Astrocyte of the cerebellum (primary cell): ENCODE measurements at regions not wholly inside any gene's neighbourhood (a gene's known extent, or its start where the extent isn't known, plus 50 kb on each side); places are given as distances from the start of the nearest gene placed in this dataset.

Experiments used
- DNase-seq: peaks from one replicate; pipeline ENCODE4 v3.0.0-alpha.2; 2011; ENCODE audit warnings: low read depth
- H3K4me3 ChIP-seq: 2 replicates; pipeline ENCODE4 v1.5.1; 2011; ENCODE audit warnings: mild to moderate bottlenecking, low read depth, low read length, moderate library complexity
- in situ Hi-C: cut with HindIII; loops from 2 replicates; pipeline ENCODE4 v1.10.0; 2017; ENCODE audit warnings: low sequenced_read_pairs
- TF ChIP-seq, protein P1 (sequence below): IDR thresholded peaks from 2 replicates; pipeline ENCODE4 v1.5.1; 2012; ENCODE audit warnings: low read length, low read depth, moderate library complexity, mild to moderate bottlenecking; ENCODE audit errors: missing control alignments

DNA sequence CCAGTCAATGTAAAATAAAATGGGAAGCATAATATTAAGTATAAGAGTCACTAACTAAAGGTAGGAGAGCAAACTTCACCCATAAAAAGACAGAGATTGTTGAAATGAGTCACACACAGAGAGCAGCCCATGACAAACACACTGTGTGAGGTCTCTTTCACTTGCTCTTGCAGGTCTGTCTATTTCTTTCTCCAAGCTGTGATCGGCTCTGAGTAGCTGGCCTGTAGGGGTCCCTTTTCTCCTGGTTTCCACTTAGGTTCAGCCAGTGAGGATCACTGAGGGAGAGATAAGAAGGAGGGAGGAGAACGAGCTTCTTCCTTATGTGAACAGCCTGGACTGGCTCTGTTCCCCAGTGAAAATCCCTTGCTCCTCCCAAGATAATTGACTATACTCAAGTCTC, 133.7 kb upstream of the HS3ST3A1 start:
- in situ Hi-C loops, result no loop called here

DNA sequence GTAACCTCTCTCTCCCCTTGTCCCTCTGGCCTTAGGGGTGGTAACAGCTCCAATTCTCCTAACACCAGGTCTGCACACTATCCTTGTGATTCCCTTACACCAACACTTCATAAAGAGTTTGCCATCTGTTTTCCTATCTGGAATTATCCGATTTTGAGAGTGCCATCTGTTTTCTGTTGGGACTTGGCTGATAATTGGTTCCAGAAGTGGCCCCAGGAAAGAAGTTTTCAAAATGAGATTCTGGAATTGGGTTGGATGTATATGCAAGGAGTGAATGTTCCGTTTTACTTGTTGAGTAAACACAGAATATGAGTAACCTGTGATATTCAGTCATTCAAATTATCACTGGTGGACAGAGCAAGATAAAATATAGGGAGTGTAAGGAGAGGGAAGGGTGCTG, 134.1 kb upstream of the HS3ST3A1 start:
- DNase-seq, result no peak
- TF ChIP-seq, protein P1, sequence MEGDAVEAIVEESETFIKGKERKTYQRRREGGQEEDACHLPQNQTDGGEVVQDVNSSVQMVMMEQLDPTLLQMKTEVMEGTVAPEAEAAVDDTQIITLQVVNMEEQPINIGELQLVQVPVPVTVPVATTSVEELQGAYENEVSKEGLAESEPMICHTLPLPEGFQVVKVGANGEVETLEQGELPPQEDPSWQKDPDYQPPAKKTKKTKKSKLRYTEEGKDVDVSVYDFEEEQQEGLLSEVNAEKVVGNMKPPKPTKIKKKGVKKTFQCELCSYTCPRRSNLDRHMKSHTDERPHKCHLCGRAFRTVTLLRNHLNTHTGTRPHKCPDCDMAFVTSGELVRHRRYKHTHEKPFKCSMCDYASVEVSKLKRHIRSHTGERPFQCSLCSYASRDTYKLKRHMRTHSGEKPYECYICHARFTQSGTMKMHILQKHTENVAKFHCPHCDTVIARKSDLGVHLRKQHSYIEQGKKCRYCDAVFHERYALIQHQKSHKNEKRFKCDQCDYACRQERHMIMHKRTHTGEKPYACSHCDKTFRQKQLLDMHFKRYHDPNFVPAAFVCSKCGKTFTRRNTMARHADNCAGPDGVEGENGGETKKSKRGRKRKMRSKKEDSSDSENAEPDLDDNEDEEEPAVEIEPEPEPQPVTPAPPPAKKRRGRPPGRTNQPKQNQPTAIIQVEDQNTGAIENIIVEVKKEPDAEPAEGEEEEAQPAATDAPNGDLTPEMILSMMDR, result no peak
- H3K4me3 ChIP-seq, result no peak overlapping the region
- in situ Hi-C loops, result no loop called here

More for the DNA sequence above, 133.7 kb upstream of the HS3ST3A1 start:
- H3K4me3 ChIP-seq, result no peak overlapping the region
- TF ChIP-seq, protein P1, result no peak
- no peak for DNase-seq

DNA sequence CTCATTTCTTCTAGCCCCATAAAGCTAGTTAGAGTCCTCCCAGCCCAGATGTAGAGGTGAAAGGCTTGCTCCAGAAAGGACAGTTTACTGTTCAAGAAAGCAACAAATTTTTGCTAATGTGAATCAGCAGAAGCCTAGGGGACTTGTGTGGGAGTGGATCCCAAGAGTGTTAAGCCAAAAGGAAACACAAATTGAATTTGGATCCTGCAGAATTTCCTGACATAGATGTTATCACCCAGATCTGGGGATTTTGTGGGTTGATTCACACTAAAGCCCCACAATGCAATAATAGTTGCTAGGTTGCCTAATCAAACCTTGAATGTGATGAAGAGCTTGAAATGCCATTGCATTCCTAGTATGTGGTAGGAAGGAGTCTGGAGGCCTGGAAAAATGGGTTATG, 135.2 kb upstream of the HS3ST3A1 start:
- no peak for DNase-seq
- H3K4me3 ChIP-seq, result no peak overlapping the region
- TF ChIP-seq, protein P1, result no peak
- in situ Hi-C loops, result no loop called here

DNA sequence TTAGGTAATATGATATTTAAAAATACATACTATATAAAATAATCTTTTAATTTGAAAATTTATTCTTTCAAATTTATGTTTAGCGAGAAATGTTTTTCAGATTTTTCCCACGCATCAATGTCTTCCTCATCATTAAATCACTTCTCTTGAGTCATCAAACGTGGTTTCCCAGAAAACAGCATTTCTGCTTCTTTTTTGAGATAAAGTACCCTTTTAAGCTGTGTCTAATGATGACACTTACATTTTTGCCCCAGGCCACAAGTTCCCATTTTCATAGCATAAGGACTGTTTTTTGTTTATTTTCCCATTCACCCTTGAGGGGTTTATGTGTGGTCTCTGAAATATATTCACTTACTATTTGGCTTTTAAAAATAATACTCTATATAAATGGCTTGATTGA, 139.0 kb upstream of the HS3ST3A1 start:
- TF ChIP-seq, protein P1, result no peak
- in situ Hi-C loops, result no loop called here
- no peak overlapping the region for H3K4me3 ChIP-seq
- DNase-seq, result no peak

DNA sequence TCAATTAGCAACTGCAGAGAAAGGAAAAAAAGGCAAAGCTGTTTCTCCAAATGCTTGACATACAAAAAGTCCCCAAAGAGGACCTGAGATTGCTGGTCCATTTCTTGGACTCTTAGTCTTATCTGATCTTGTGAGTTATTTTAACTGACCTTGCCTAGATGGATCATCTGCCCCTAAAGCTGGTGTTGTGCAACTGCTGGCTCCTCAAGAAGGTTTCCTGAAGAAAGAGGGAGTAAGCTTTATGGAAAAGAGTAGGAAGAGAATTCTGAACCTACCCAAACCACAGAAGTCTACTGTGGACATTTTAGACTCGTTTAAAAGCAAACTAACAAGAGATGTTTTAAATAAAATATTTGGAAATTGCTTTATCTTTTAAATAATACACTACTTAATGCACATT, 140.0 kb upstream of the HS3ST3A1 start:
- TF ChIP-seq, protein P1, result no peak
- H3K4me3 ChIP-seq, result no peak overlapping the region
- in situ Hi-C loops, result no loop called here
- DNase-seq, result no peak

DNA sequence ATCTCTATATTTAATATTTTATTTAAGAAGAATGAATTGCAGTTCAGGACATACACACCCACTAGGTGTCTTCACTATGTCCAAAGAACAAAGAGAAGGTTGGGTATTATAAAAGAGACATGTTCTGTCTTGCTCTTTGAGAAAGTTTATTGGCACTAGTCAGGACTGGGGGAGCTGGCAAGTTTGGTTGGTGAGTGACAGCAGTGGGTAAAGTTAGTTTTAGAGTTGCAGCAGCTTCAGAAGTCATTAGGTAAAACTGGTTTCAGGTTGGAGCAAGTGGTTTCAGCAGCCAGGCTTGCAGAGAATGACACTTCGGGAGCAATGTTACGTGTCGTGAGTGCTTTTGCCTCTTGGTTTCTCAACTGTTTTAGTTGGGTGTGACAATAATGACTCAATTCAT, 142.2 kb upstream of the HS3ST3A1 start:
- no peak overlapping the region for H3K4me3 ChIP-seq
- TF ChIP-seq, protein P1, result no peak
- no peak for DNase-seq
- in situ Hi-C loops, result no loop called here

DNA sequence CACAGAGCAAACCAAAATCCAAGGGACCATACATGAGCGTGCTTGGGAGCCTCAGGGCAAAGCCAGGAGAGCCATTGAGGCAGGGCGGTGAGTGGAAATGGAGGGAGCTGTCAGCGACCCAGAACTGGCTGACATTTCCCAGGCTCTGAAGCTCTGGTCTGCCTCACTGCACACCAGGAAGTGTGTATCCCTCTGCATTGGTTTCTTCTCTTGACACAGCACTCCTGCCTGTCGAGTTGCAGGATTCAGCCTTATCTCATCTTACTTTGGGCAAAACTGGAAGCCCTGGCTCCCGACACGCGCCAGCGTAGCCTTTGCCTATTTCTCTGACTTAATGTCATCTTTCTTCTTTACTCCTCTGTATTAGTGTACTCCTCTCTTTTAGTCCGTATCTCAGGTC, 144.7 kb upstream of the HS3ST3A1 start:
- H3K4me3 ChIP-seq, result no peak overlapping the region
- DNase-seq, result no peak
- in situ Hi-C loops, result no loop called here
- TF ChIP-seq, protein P1, result no peak
